Cardiac fibroblast (primary cell): ENCODE measurements at regions not wholly inside any gene's neighbourhood (a gene's known extent, or its start where the extent isn't known, plus 50 kb on each side); places are given as distances from the start of the nearest gene placed in this dataset.

Experiments
- DNase-seq, 2 donors: peaks; one replicate each; pipeline versions ENCODE4 v3.0.0 to v3.0.0-alpha.2; 2010; ENCODE audit warnings: low read depth in 2 of 2
- H3K4me3 ChIP-seq, 2 donors: replicated peaks in 1 of 2; 1 replicate in 1 of 2; 2 replicates in 1 of 2; pipeline ENCODE4 v1.5.1; 2011; ENCODE audit warnings: low read depth in 2 of 2, low read length in 2 of 2, mild to moderate bottlenecking in 2 of 2, moderate library complexity in 1 of 2
- TF ChIP-seq, protein P1 (sequence below): IDR thresholded peaks from one replicate; pipeline ENCODE4 v1.5.1; 2011; ENCODE audit warnings: low read depth, mild to moderate bottlenecking, low read length, inconsistent platforms

DNA sequence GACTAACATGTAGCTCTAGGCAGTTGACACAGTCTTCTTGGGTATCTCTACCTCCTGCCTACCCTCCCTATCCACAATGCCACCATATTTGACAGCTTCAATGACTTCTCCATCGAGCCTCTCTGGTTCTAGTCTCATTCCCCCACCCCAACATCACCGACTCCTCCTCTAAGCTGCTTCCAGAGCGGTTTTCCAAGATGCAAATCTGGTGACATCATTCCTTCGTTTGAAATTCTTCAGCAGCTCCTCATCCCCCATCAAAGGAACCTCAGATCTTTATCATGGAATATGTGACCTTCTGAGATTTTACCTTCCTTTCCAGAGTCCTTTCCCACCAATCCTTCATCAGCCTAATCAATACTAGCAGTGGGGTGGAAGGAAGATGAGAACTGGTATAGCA, 352.4 kb upstream of the RUNX1 start:
- TF ChIP-seq, protein P1, sequence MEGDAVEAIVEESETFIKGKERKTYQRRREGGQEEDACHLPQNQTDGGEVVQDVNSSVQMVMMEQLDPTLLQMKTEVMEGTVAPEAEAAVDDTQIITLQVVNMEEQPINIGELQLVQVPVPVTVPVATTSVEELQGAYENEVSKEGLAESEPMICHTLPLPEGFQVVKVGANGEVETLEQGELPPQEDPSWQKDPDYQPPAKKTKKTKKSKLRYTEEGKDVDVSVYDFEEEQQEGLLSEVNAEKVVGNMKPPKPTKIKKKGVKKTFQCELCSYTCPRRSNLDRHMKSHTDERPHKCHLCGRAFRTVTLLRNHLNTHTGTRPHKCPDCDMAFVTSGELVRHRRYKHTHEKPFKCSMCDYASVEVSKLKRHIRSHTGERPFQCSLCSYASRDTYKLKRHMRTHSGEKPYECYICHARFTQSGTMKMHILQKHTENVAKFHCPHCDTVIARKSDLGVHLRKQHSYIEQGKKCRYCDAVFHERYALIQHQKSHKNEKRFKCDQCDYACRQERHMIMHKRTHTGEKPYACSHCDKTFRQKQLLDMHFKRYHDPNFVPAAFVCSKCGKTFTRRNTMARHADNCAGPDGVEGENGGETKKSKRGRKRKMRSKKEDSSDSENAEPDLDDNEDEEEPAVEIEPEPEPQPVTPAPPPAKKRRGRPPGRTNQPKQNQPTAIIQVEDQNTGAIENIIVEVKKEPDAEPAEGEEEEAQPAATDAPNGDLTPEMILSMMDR = no peak
- H3K4me3 ChIP-seq = no peak overlapping the region
- no peak for DNase-seq

- DNase-seq = peak; percentile 82 to 84
- TF ChIP-seq, protein P1 = peak; percentile 37
- H3K4me3 ChIP-seq = no peak overlapping the region
These were observed 351.3 kb upstream of the RUNX1 start for GRCh38 chr21:35400233-35400939.

DNA sequence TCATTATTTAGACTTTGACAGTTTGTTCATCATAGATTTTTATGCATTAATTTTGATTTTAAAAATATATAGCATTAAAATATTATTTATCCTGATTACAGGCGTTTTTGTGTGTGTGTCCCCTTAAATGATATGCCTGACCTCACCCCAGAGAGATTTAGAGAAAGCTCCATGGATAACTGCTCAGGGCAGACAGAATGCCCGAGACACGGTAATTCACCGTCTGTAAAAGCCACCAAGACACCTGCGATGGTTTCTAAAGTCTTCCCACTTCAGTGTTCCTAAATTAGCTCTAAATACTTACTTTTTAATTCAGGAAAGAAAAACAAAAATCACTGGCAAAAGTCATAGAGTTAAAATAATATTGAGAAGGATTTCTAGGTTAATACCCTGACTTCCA, 350.6 kb upstream of the RUNX1 start:
- DNase-seq = no peak
- TF ChIP-seq, protein P1 = no peak
- H3K4me3 ChIP-seq = no peak overlapping the region

DNA sequence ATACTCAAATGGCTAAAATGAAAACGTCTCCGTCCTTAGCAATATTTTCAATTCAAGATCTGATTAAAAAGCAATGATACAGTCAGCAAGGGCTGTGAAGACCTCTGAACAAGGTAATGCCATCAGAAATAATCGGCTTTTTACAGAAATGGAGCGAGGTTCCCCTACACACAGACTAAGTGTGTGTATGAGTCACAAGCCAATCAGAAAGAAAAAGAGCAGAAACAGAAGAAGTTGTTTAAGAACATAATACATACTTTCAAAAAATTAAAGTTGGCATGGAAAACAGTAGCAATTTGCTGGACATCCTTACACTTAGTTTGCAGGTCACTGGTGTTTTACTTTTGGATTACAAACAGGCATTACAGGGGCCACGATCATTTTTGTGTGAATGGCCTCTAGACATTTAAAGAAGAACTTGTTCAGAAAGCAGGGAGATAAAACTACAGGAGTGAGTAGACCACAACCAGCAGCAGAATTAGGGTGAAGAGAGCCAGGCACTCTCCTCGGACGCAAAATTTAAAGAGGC, 350.0 kb upstream of the RUNX1 start:
- DNase-seq = no peak
- no peak overlapping the region for H3K4me3 ChIP-seq
- TF ChIP-seq, protein P1 = no peak

- DNase-seq = peak in 1 of 2 donors; percentile 51
- no peak overlapping the region for H3K4me3 ChIP-seq
- TF ChIP-seq, protein P1 = no peak
These were observed 349.4 kb upstream of the RUNX1 start for GRCh38 chr21:35398346-35398982.

DNA sequence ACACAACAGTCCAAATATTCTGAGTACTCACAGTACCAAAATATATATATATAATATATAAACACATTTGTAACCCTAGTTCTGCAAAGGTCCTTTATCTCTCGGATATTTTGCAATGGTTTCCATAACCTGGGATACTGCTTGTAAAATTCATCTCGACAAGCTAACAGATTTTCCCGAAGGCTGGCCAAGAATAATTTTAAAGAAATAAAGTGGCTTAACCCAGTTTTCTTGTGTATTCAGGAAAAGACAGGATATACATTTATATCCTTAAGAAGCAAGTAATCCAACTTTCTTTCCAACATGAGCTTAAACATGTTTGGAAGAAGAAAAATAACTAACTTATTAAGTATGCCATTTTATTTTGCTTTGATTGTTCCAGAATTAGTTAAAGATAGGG, 348.7 kb upstream of the RUNX1 start:
- TF ChIP-seq, protein P1 = no peak
- no peak for DNase-seq
- no peak overlapping the region for H3K4me3 ChIP-seq
